ENCODE measurements at regions not wholly inside any gene's neighbourhood (a gene's known extent, or its start where the extent isn't known, plus 50 kb on each side); places are given as distances from the start of the nearest gene placed in this dataset.

DNA sequence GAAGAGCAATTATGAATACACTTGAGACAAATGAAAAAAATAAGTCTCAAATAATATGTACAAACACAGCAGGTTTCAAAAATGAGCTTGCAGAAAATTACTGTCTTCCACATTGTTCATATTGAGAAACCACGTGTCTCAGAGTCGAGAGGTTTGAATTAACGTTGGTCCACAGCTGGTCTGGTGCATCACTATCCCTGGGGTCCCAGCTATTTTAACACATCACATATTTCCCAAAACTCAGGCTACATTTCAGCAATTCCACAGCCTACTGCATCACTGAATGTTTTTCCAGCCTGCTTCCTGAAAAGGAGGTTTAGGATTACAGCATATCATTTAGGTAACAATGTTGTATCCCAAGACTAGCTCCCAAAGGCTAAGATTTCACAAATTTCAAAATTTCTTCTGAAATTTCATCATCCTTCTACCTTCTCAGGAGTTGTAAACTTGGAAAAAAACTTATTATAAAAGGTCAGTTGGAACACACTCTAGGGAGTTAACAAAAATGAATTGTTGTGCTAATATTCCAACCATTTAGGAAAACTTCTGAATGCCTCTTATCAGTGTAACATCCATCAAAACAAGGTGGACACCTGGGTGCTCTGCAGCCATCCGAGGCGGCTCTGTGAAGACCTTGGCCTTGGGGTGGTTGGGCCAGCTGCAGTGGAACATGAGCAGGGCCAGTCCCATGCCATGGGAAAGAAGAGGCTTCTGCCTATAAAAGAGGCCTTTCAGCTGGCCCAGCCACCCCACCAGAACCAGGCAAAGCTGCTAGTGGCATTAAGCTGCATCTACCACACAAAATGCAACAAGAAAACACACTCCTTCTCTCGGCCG lies 198.1 kb upstream of the RBBP8 start:
- TF ChIP-seq POLR2A (IDR thresholded peaks at IDR 0.05; ENCODE audit: low read length) (no peak), BHLHE40 (IDR thresholded peaks at IDR 0.05; ENCODE audit: low read depth, low read length) (no peak), MAFK (IDR thresholded peaks at IDR 0.05; ENCODE audit: partially characterized antibody) (no peak), RAD21 (conservative IDR thresholded peaks at IDR 0.05 in 1 of 2, IDR thresholded peaks at IDR 0.05 in 1 of 2) (no peak), RFX5 (IDR thresholded peaks at IDR 0.05) (no peak)
- TF ChIP-seq, protein P1, sequence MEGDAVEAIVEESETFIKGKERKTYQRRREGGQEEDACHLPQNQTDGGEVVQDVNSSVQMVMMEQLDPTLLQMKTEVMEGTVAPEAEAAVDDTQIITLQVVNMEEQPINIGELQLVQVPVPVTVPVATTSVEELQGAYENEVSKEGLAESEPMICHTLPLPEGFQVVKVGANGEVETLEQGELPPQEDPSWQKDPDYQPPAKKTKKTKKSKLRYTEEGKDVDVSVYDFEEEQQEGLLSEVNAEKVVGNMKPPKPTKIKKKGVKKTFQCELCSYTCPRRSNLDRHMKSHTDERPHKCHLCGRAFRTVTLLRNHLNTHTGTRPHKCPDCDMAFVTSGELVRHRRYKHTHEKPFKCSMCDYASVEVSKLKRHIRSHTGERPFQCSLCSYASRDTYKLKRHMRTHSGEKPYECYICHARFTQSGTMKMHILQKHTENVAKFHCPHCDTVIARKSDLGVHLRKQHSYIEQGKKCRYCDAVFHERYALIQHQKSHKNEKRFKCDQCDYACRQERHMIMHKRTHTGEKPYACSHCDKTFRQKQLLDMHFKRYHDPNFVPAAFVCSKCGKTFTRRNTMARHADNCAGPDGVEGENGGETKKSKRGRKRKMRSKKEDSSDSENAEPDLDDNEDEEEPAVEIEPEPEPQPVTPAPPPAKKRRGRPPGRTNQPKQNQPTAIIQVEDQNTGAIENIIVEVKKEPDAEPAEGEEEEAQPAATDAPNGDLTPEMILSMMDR (IDR thresholded peaks at IDR 0.05) = no peak
